ENCODE measurements at regions not wholly inside any gene's neighbourhood (a gene's known extent, or its start where the extent isn't known, plus 50 kb on each side); places are given as distances from the start of the nearest gene placed in this dataset.

DNA sequence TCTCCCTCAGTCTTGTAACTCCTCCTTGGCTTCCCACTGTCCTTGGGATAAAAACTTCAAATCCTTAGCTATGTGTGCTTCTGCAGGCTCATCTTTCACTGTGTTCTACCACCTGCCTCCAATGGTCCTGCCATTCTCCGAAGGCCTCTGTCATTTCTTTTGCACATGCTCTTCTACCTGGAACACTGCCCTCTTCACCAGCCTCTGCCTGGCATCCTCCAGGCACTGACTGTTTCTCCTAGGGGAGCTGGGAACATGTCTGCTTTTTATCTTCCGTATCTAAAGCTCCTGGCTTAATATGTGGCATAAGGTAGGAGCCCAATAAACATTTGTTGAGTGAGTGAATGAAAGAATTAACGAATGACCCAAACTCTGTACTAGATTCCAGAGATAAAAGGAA, 603.3 kb upstream of the TMEM132C start:
- H3K4me2 ChIP-seq (ENCODE audit: low read length): no peak overlapping the region
- H3K4me1 ChIP-seq (ENCODE audit: insufficient read depth, low read length, poor library complexity, severe bottlenecking): no peaks in the 10 kb centered on the region
- CTCF ChIA-PET (ENCODE audit: unreplicated experiment): no interaction called here
- H3K9me3 ChIP-seq (ENCODE audit: low read length): no peaks in the 10 kb centered on the region
- H3K36me3 ChIP-seq (ENCODE audit: insufficient read depth, low read length): no peaks in the 10 kb centered on the region
- POLR2A ChIA-PET: no interaction called here
- no peak overlapping the region for H3K27ac ChIP-seq (ENCODE audit: low read depth, low read length, poor library complexity, severe bottlenecking)
- intact Hi-C loops (cut with micrococcal nuclease; ENCODE audit: unreplicated experiment): no loop called here
- no peak for TF ChIP-seq EZH2phosphoT487 (IDR thresholded peaks at IDR 0.05; ENCODE audit: borderline replicate concordance, low read depth, low read length)
- no peak for TF ChIP-seq CTCF (conservative IDR thresholded peaks at IDR 0.05; ENCODE audit: low read length)
- no peak for DNase-seq (ENCODE audit: low spot score)
- BruUV-seq (replicated peaks): no TSS peak
- no peaks in the 10 kb centered on the region for H3K9me2 ChIP-seq (ENCODE audit: insufficient read depth, low read length)
- H4K20me1 ChIP-seq (ENCODE audit: insufficient read depth, low read length): no peaks in the 10 kb centered on the region
- H3K4me3 ChIP-seq (ENCODE audit: low read depth, low read length, poor library complexity, severe bottlenecking): no peak overlapping the region
- no peak overlapping the region for H2AFZ ChIP-seq (ENCODE audit: low read length)
- no peaks in the 10 kb centered on the region for H3K79me2 ChIP-seq (ENCODE audit: insufficient read depth, low read depth, low read length)

DNA sequence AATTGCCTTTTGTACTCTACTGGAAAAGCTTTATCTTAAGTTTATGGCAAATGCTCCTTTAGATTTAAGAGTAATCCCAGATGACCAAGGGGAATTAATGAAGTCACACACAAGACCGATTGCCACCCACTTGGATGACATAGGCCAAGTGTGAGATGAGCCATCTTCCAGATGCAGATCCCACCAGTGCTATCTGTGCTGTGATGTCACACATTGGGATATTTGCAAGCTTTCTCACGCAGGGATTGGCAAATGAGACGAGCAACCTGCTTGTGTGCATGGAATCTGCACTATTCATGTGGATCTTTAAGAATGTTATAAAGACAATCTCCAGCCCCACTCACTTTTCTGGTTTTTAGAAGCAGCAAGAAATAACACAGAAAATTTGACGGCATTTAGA, 602.1 kb upstream of the TMEM132C start:
- no TSS peak for BruUV-seq (replicated peaks)
- POLR2A ChIA-PET: no interaction called here
- Histone ChIP-seq H3K9me3 (ENCODE audit: low read length) (no peaks in the 10 kb centered on the region), H3K9me2 (ENCODE audit: insufficient read depth, low read length) (no peaks in the 10 kb centered on the region), H3K27ac (ENCODE audit: low read depth, low read length, poor library complexity, severe bottlenecking) (no peak overlapping the region), H3K4me2 (ENCODE audit: low read length) (no peak overlapping the region), H3K79me2 (ENCODE audit: insufficient read depth, low read depth, low read length) (no peaks in the 10 kb centered on the region), H3K4me1 (ENCODE audit: insufficient read depth, low read length, poor library complexity, severe bottlenecking) (no peaks in the 10 kb centered on the region), H3K36me3 (ENCODE audit: insufficient read depth, low read length) (no peaks in the 10 kb centered on the region), H2AFZ (ENCODE audit: low read length) (no peak overlapping the region), H3K4me3 (ENCODE audit: low read depth, low read length, poor library complexity, severe bottlenecking) (no peak overlapping the region), H4K20me1 (ENCODE audit: insufficient read depth, low read length) (no peaks in the 10 kb centered on the region)
- no peak for DNase-seq (ENCODE audit: low spot score)
- CTCF ChIA-PET (ENCODE audit: unreplicated experiment): no interaction called here
- TF ChIP-seq CTCF (conservative IDR thresholded peaks at IDR 0.05; ENCODE audit: low read length) (no peak), EZH2phosphoT487 (IDR thresholded peaks at IDR 0.05; ENCODE audit: borderline replicate concordance, low read depth, low read length) (no peak)
- intact Hi-C loops (cut with micrococcal nuclease; ENCODE audit: unreplicated experiment): no loop called here

GRCh38 chr12:127667131-127667685, 599.8 kb upstream of the TMEM132C start:
- ChIA-PET CTCF (ENCODE audit: unreplicated experiment) (no interaction called here), POLR2A (interaction anchor here (0.6 kb wide), 2 partner anchors 474 to 1381 kb away, joined by 3 read pairs; no protein-coding TSS in a partner anchor)
- no peak overlapping the region for H3K4me3 ChIP-seq (ENCODE audit: low read depth, low read length, poor library complexity, severe bottlenecking)
- DNase-seq (ENCODE audit: low spot score): no peak
- no peaks in the 10 kb centered on the region for H3K9me2 ChIP-seq (ENCODE audit: insufficient read depth, low read length)
- no peaks in the 10 kb centered on the region for H4K20me1 ChIP-seq (ENCODE audit: insufficient read depth, low read length)
- H2AFZ ChIP-seq (ENCODE audit: low read length): no peak overlapping the region
- H3K4me2 ChIP-seq (ENCODE audit: low read length): no peak overlapping the region
- H3K79me2 ChIP-seq (ENCODE audit: insufficient read depth, low read depth, low read length): no peaks in the 10 kb centered on the region
- no peaks in the 10 kb centered on the region for H3K9me3 ChIP-seq (ENCODE audit: low read length)
- H3K27ac ChIP-seq (ENCODE audit: low read depth, low read length, poor library complexity, severe bottlenecking): no peak overlapping the region
- intact Hi-C loops (cut with micrococcal nuclease; ENCODE audit: unreplicated experiment): no loop called here
- no TSS peak for BruUV-seq (replicated peaks)
- no peak for TF ChIP-seq EZH2phosphoT487 (IDR thresholded peaks at IDR 0.05; ENCODE audit: borderline replicate concordance, low read depth, low read length)
- no peak for TF ChIP-seq CTCF (conservative IDR thresholded peaks at IDR 0.05; ENCODE audit: low read length)
- no peaks in the 10 kb centered on the region for H3K4me1 ChIP-seq (ENCODE audit: insufficient read depth, low read length, poor library complexity, severe bottlenecking)
- H3K36me3 ChIP-seq (ENCODE audit: insufficient read depth, low read length): no peaks in the 10 kb centered on the region
